ENCODE measurements at regions not wholly inside any gene's neighbourhood (a gene's known extent, or its start where the extent isn't known, plus 50 kb on each side); places are given as distances from the start of the nearest gene placed in this dataset.

DNA sequence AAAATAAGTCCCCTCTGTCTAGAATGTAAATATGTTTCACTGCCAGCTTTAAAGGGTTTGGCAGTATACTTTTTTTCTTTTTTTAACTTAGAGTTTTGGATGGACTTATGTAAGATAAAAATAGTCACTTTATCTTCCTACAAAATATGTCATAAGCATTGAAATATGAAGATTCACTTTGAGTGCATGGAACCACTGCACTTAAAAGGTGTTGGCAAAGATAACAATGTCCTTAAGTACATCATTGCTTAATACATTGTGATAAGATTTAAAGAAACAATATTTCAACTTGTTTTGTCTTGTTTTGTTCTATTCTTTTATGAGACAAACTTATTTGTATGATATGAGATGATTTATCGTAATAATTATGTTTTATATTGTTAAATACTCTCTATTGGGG is 66.3 kb upstream of the NAALADL2 start:
- no TSS peak for BruUV-seq (replicated peaks)
- in situ Hi-C loops (cut with MboI): no loop called here
- no peak for TF ChIP-seq SMAD1 (IDR thresholded peaks at IDR 0.05; ENCODE audit: low read depth, partially characterized antibody)
- TF ChIP-seq TBL1XR1 (IDR thresholded peaks at IDR 0.05; ENCODE audit: low read depth, low read length): no peak
- TF ChIP-seq POLR2AphosphoS2 (IDR thresholded peaks at IDR 0.05; ENCODE audit: low read depth, low read length): no peak
- TF ChIP-seq DPF2 (IDR thresholded peaks at IDR 0.05): no peak
- TF ChIP-seq ZNF24 (IDR thresholded peaks at IDR 0.05): no peak
- TF ChIP-seq, protein P1, sequence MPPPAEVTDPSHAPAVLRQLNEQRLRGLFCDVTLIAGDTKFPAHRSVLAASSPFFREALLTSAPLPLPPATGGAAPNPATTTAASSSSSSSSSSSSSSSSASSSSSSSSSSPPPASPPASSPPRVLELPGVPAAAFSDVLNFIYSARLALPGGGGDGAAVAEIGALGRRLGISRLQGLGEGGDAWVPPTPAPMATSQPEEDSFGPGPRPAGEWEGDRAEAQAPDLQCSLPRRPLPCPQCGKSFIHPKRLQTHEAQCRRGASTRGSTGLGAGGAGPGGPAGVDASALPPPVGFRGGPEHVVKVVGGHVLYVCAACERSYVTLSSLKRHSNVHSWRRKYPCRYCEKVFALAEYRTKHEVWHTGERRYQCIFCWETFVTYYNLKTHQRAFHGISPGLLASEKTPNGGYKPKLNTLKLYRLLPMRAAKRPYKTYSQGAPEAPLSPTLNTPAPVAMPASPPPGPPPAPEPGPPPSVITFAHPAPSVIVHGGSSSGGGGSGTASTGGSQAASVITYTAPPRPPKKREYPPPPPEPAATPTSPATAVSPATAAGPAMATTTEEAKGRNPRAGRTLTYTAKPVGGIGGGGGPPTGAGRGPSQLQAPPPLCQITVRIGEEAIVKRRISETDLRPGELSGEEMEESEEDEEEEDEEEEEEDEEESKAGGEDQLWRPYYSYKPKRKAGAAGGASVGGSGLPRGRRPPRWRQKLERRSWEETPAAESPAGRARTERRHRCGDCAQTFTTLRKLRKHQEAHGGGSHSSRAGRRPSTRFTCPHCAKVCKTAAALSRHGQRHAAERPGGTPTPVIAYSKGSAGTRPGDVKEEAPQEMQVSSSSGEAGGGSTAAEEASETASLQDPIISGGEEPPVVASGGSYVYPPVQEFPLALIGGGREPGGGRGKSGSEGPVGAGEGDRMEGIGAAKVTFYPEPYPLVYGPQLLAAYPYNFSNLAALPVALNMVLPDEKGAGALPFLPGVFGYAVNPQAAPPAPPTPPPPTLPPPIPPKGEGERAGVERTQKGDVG (CRISPR knock-in tag; IDR thresholded peaks at IDR 0.05): no peak
- TF ChIP-seq SP1 (IDR thresholded peaks at IDR 0.05; ENCODE audit: low read depth, low read length): no peak
- TF ChIP-seq, protein P2, sequence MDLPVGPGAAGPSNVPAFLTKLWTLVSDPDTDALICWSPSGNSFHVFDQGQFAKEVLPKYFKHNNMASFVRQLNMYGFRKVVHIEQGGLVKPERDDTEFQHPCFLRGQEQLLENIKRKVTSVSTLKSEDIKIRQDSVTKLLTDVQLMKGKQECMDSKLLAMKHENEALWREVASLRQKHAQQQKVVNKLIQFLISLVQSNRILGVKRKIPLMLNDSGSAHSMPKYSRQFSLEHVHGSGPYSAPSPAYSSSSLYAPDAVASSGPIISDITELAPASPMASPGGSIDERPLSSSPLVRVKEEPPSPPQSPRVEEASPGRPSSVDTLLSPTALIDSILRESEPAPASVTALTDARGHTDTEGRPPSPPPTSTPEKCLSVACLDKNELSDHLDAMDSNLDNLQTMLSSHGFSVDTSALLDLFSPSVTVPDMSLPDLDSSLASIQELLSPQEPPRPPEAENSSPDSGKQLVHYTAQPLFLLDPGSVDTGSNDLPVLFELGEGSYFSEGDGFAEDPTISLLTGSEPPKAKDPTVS (IDR thresholded peaks at IDR 0.05; ENCODE audit: low read depth, low read length): no peak
- TF ChIP-seq POLR2A (IDR thresholded peaks at IDR 0.05; ENCODE audit: low read depth, low read length): no peak
- TF ChIP-seq, protein P3, sequence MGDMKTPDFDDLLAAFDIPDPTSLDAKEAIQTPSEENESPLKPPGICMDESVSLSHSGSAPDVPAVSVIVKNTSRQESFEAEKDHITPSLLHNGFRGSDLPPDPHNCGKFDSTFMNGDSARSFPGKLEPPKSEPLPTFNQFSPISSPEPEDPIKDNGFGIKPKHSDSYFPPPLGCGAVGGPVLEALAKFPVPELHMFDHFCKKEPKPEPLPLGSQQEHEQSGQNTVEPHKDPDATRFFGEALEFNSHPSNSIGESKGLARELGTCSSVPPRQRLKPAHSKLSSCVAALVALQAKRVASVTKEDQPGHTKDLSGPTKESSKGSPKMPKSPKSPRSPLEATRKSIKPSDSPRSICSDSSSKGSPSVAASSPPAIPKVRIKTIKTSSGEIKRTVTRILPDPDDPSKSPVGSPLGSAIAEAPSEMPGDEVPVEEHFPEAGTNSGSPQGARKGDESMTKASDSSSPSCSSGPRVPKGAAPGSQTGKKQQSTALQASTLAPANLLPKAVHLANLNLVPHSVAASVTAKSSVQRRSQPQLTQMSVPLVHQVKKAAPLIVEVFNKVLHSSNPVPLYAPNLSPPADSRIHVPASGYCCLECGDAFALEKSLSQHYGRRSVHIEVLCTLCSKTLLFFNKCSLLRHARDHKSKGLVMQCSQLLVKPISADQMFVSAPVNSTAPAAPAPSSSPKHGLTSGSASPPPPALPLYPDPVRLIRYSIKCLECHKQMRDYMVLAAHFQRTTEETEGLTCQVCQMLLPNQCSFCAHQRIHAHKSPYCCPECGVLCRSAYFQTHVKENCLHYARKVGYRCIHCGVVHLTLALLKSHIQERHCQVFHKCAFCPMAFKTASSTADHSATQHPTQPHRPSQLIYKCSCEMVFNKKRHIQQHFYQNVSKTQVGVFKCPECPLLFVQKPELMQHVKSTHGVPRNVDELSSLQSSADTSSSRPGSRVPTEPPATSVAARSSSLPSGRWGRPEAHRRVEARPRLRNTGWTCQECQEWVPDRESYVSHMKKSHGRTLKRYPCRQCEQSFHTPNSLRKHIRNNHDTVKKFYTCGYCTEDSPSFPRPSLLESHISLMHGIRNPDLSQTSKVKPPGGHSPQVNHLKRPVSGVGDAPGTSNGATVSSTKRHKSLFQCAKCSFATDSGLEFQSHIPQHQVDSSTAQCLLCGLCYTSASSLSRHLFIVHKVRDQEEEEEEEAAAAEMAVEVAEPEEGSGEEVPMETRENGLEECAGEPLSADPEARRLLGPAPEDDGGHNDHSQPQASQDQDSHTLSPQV (IDR thresholded peaks at IDR 0.05): no peak
- no peak for TF ChIP-seq CHD1 (IDR thresholded peaks at IDR 0.05; ENCODE audit: low read depth, low read length)
- TF ChIP-seq, protein P4, sequence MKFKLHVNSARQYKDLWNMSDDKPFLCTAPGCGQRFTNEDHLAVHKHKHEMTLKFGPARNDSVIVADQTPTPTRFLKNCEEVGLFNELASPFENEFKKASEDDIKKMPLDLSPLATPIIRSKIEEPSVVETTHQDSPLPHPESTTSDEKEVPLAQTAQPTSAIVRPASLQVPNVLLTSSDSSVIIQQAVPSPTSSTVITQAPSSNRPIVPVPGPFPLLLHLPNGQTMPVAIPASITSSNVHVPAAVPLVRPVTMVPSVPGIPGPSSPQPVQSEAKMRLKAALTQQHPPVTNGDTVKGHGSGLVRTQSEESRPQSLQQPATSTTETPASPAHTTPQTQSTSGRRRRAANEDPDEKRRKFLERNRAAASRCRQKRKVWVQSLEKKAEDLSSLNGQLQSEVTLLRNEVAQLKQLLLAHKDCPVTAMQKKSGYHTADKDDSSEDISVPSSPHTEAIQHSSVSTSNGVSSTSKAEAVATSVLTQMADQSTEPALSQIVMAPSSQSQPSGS (IDR thresholded peaks at IDR 0.05; ENCODE audit: low read length): no peak
- TF ChIP-seq YBX1 (IDR thresholded peaks at IDR 0.05): no peak
- TF ChIP-seq SREBF1 (IDR thresholded peaks at IDR 0.05; ENCODE audit: low read length): no peak
- TF ChIP-seq ESRRA (IDR thresholded peaks at IDR 0.05; ENCODE audit: low read length): no peak
- no peak for TF ChIP-seq RAD21 (IDR thresholded peaks at IDR 0.05; ENCODE audit: insufficient read depth, low read depth, low read length)
- TF ChIP-seq NFYA (IDR thresholded peaks at IDR 0.05; ENCODE audit: borderline replicate concordance, low read depth, low read length): no peak
- no peak for TF ChIP-seq RELA (IDR thresholded peaks at IDR 0.05; ENCODE audit: borderline replicate concordance, partially characterized antibody)

More for the DNA sequence above, 66.3 kb upstream of the NAALADL2 start:
- Histone ChIP-seq H3K27ac (ENCODE audit: control insufficient read depth, insufficient read depth) (no peak overlapping the region), H4K20me1 (ENCODE audit: control insufficient read depth, insufficient read depth) (no peaks in the 10 kb centered on the region), H3K4me1 (ENCODE audit: control insufficient read depth, insufficient read depth, low read length) (no peaks in the 10 kb centered on the region), H3K36me3 (ENCODE audit: control insufficient read depth in 2 of 2, insufficient read depth in 2 of 2, low read length in 1 of 2) (no peaks in the 10 kb centered on the region), H3K79me2 (ENCODE audit: control insufficient read depth, insufficient read depth, low read length) (no peaks in the 10 kb centered on the region), H3K27me3 (replicated peaks in 1 of 2; ENCODE audit: control insufficient read depth in 2 of 2, insufficient read depth in 2 of 2, low read length in 1 of 2) (no peaks in the 10 kb centered on the region), H3K9me3 (replicated peaks; ENCODE audit: control insufficient read depth, insufficient read depth, low read length) (no peaks in the 10 kb centered on the region), H3K9ac (ENCODE audit: control insufficient read depth, insufficient read depth, low read length) (no peak overlapping the region), H2AFZ (ENCODE audit: control insufficient read depth, low read depth, low read length) (no peak overlapping the region), H3K4me3 (no peak overlapping the region), H3K4me2 (ENCODE audit: control insufficient read depth, insufficient read depth) (no peak overlapping the region)
- CTCF ChIA-PET: no interaction called here
- intact Hi-C loops (cut with micrococcal nuclease; ENCODE audit: unreplicated experiment): no loop called here
- no peak for ATAC-seq
- no peak for DNase-seq (ENCODE audit: low read depth, low spot score)
- POLR2A ChIA-PET: no interaction called here
- FAIRE-seq: no peak
- RAD21 ChIA-PET (ENCODE audit: unreplicated experiment): no interaction called here
- 5% methylated on average over 1 of the region's 1 CpG for WGBS (ENCODE audit: insufficient coverage, insufficient replicate concordance, low lambda C conversion rate, missing lambda C conversion rate)
- SMC1A ChIA-PET (ENCODE audit: uncharacterized antibody, unreplicated experiment): no interaction called here
